ENCODE measurements at regions not wholly inside any gene's neighbourhood (a gene's known extent, or its start where the extent isn't known, plus 50 kb on each side); places are given as distances from the start of the nearest gene placed in this dataset.

DNA sequence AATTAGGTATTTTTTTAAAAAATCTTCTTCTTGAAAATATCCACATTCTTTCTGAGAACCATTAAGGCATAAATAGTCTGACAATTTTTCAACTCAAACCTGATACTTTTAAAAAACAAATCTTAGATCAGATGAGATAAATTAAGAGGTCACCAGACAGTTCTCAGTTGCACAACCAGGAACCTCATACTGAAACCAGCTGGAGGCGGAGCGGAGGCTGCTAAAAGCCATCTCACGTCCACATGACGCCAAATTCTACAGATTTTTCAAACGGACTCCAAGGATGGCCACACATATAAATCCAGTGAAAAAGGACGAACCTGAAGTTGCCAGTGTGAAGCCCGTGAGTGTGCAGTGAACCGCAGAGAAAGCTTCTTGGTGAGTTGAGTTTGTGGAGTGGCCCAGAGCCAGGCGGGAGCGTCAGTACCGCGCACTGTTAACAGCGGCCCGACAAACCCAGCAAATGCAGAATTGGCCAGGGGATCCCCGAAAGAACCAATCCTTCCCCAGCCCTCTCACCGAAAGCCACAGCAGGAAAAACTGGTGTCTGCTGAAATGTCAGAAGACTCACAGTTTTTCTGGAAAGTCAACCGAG lies 53.1 kb upstream of the BBS5 start:
- 70 to 74% methylated on average over 16 to 17 of the region's 17 CpGs for WGBS, 2 donors

DNA sequence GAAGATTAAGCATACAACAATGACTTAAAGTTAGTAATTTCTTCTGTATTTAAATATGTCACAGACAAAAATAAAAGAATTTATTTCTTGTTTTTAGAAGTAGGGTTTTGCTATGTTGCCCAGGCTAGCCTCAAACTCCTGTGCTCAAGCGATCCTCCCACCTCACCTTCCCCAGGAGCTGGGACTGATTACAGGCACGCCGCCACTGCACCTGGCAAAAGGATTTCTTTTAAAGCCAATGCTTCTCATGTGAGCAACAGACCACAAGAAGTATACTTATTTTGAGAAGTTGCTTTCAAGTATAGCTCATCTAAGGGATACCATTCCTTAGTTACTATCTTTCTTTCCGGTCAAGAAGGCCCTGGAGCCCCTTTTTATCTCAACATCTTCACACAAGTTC lies 57.2 kb upstream of the BBS5 start:
- no peak for DNase-seq
- intact Hi-C loops (cut with DNase I; ENCODE audit: low total_unique reads): no loop called here

More for the DNA sequence above, 53.1 kb upstream of the BBS5 start:
- H3K27ac ChIP-seq: no peak overlapping the region
- TF ChIP-seq, protein P1, sequence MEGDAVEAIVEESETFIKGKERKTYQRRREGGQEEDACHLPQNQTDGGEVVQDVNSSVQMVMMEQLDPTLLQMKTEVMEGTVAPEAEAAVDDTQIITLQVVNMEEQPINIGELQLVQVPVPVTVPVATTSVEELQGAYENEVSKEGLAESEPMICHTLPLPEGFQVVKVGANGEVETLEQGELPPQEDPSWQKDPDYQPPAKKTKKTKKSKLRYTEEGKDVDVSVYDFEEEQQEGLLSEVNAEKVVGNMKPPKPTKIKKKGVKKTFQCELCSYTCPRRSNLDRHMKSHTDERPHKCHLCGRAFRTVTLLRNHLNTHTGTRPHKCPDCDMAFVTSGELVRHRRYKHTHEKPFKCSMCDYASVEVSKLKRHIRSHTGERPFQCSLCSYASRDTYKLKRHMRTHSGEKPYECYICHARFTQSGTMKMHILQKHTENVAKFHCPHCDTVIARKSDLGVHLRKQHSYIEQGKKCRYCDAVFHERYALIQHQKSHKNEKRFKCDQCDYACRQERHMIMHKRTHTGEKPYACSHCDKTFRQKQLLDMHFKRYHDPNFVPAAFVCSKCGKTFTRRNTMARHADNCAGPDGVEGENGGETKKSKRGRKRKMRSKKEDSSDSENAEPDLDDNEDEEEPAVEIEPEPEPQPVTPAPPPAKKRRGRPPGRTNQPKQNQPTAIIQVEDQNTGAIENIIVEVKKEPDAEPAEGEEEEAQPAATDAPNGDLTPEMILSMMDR (IDR thresholded peaks at IDR 0.05): no peak
- TF ChIP-seq POLR2A (IDR thresholded peaks at IDR 0.05): no peak
- DNase-seq: no peak
- peak overlapping the region in 1 of 2 donors; percentile 6 for H3K4me3 ChIP-seq
- H3K36me3 ChIP-seq (ENCODE audit: low read depth, missing control alignments): no peaks in the 10 kb centered on the region
- H3K4me1 ChIP-seq: no peaks in the 10 kb centered on the region
- intact Hi-C loops (cut with DNase I; ENCODE audit: low total_unique reads): no loop called here
- H3K9me3 ChIP-seq: no peaks in the 10 kb centered on the region
- no peaks in the 10 kb centered on the region for H3K27me3 ChIP-seq

DNA sequence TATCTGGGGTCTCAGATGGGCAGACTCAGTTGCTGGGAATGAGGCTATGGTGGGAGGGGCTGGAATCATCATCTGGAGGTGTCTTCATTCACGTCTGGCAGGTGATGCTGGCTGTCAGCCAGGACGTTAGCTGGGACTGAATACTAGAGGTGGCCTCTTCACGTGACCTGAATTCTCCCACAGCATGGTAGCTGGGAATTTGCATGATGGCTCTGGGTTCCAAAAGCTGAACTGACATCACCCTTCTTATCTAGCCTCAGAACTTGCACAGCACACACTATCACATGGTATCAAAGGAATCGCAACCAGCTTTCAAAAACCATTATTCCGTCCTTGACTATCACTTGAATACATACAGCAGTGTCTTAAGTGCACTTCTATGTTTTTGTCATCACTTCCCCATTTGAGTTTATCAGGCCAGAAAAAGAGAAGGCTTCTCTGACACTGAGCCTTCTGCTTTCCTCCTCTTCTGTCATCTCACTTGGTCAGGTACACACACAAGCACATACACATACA lies 53.0 kb upstream of the LRP2 start:
- H3K27ac ChIP-seq: no peak overlapping the region
- H3K4me3 ChIP-seq: no peak overlapping the region
- TF ChIP-seq, protein P1 (IDR thresholded peaks at IDR 0.05): no peak
- no peak for TF ChIP-seq POLR2A (IDR thresholded peaks at IDR 0.05)
- WGBS, 2 donors: 64 to 83% methylated on average over 2 to 5 of the region's 5 CpGs
- DNase-seq: no peak
- H3K9me3 ChIP-seq: no peaks in the 10 kb centered on the region
- H3K4me1 ChIP-seq: no peaks in the 10 kb centered on the region
- no peaks in the 10 kb centered on the region for H3K27me3 ChIP-seq
- H3K36me3 ChIP-seq (ENCODE audit: low read depth, missing control alignments): no peaks in the 10 kb centered on the region
- intact Hi-C loops (cut with DNase I; ENCODE audit: low total_unique reads): no loop called here

More for the DNA sequence above, 57.2 kb upstream of the BBS5 start:
- H3K9me3 ChIP-seq: no peaks in the 10 kb centered on the region
- no peaks in the 10 kb centered on the region for H3K36me3 ChIP-seq (ENCODE audit: low read depth, missing control alignments)
- no peaks in the 10 kb centered on the region for H3K4me1 ChIP-seq
- no peak overlapping the region for H3K4me3 ChIP-seq
- TF ChIP-seq, protein P1 (IDR thresholded peaks at IDR 0.05): no peak
- no peak for TF ChIP-seq POLR2A (IDR thresholded peaks at IDR 0.05)
- H3K27ac ChIP-seq: no peak overlapping the region
- 66 to 67% methylated on average over 4 of the region's 4 CpGs for WGBS, 2 donors
- H3K27me3 ChIP-seq: no peaks in the 10 kb centered on the region

Data from testis (tissue), 2 donors.